GM23338 (cell line): ENCODE measurements at regions not wholly inside any gene's neighbourhood (a gene's known extent, or its start where the extent isn't known, plus 50 kb on each side); places are given as distances from the start of the nearest gene placed in this dataset.

Source experiments
- ATAC-seq: fragments of 200-7000 bp; cut with Tn5 transposase; 3 replicates; pipeline ENCODE4 v1.9.1; 2020
- DNase-seq: peaks from one replicate; pipeline ENCODE4 v3.0.0-alpha.2; 2015; ENCODE audit warnings: low spot score
- H2AFZ ChIP-seq: fragments of 200-600 bp; sonication (generic); 2 replicates; pipeline ENCODE4 v1.8.0; 2016; ENCODE audit warnings: antibody characterized with exemption, mild to moderate bottlenecking, moderate library complexity
- H3F3A ChIP-seq: fragments of 200-600 bp; sonication (generic); replicated peaks from 2 replicates; pipeline ENCODE4 v1.8.0; 2017; ENCODE audit warnings: antibody characterized with exemption, mixed run types, low read depth
- H3K27ac ChIP-seq: fragments of 200-600 bp; sonication (generic); 2 replicates; pipeline ENCODE4 v1.6.1; 2016; ENCODE audit warnings: low read depth
- H3K27me3 ChIP-seq: fragments of 200-600 bp; sonication (generic); 2 replicates; pipeline ENCODE4 v1.8.0; 2016; ENCODE audit warnings: mild to moderate bottlenecking, mixed run types, moderate library complexity; ENCODE audit not compliant: insufficient read depth
- H3K36me3 ChIP-seq: fragments of 200-600 bp; sonication (generic); 2 replicates; pipeline ENCODE4 v1.8.0; 2016; ENCODE audit warnings: mild to moderate bottlenecking; ENCODE audit not compliant: insufficient read depth
- H3K4me1 ChIP-seq: fragments of 200-600 bp; sonication (generic); 2 replicates; pipeline ENCODE4 v1.8.0; 2016; ENCODE audit warnings: mild to moderate bottlenecking, moderate library complexity; ENCODE audit not compliant: insufficient read depth
- H3K4me2 ChIP-seq: fragments of 200-600 bp; sonication (generic); 2 replicates; pipeline ENCODE4 v1.7.1; 2017; ENCODE audit warnings: mixed run types
- H3K4me3 ChIP-seq: fragments of 200-600 bp; sonication (generic); 2 replicates; pipeline ENCODE4 v1.6.1; 2016; ENCODE audit warnings: mixed run types
- H3K79me2 ChIP-seq: fragments of 200-600 bp; sonication (generic); replicated peaks from 2 replicates; pipeline ENCODE4 v1.8.0; 2017; ENCODE audit warnings: mild to moderate bottlenecking; ENCODE audit not compliant: insufficient read depth
- H3K9me2 ChIP-seq: fragments of 200-600 bp; sonication (generic); 2 replicates; pipeline ENCODE4 v1.8.0; 2017; ENCODE audit not compliant: insufficient read depth
- H4K20me1 ChIP-seq: fragments of 200-600 bp; sonication (generic); replicated peaks from 2 replicates; pipeline ENCODE4 v1.8.0; 2017; ENCODE audit warnings: mild to moderate bottlenecking; ENCODE audit not compliant: insufficient read depth
- H3K27ac Mint-ChIP-seq: 2 replicates; pipeline ENCODE4 v1.8.0; 2020; ENCODE audit warnings: inconsistent platforms, mild to moderate bottlenecking, moderate library complexity, mixed read lengths
- H3K27me3 Mint-ChIP-seq: 3 replicates; pipeline ENCODE4 v1.8.0; 2022; ENCODE audit warnings: low read depth, mild to moderate bottlenecking, moderate library complexity, mixed read lengths, inconsistent platforms; ENCODE audit not compliant: insufficient read depth, poor library complexity
- H3K36me3 Mint-ChIP-seq: 3 replicates; pipeline ENCODE4 v1.8.0; 2021; ENCODE audit warnings: low read depth, mild to moderate bottlenecking, inconsistent platforms, moderate library complexity, mixed read lengths
- H3K4me1 Mint-ChIP-seq: 3 replicates; pipeline ENCODE4 v1.8.0; 2020; ENCODE audit warnings: mild to moderate bottlenecking, inconsistent platforms, mixed read lengths
- H3K4me3 Mint-ChIP-seq: 3 replicates; pipeline ENCODE4 v1.8.0; 2021; ENCODE audit warnings: moderate library complexity, mild to moderate bottlenecking, inconsistent platforms, mixed read lengths
- H3K9me3 Mint-ChIP-seq: 3 replicates; pipeline ENCODE4 v1.8.0; 2020; ENCODE audit warnings: moderate library complexity, mild to moderate bottlenecking, inconsistent platforms, mixed read lengths
- CTCF ChIP-seq, 2 experiments: fragments of 200-600 bp in 1 of 2; sonication (generic) in 1 of 2; conservative IDR thresholded peaks; 2 replicates each; pipeline versions ENCODE4 v1.5.1 to v1.6.1; 2016 to 2017; ENCODE audit warnings: antibody characterized with exemption in 2 of 2, low read depth in 2 of 2, mild to moderate bottlenecking in 2 of 2, moderate library complexity in 1 of 2
- ETS1 ChIP-seq: IDR thresholded peaks from 2 replicates; pipeline ENCODE4 v1.6.1; 2016; ENCODE audit warnings: antibody characterized with exemption
- EZH2 ChIP-seq: fragments of 200-600 bp; sonication (generic); IDR thresholded peaks from one replicate; pipeline ENCODE4 v1.8.0; 2017; ENCODE audit warnings: antibody characterized with exemption, mild to moderate bottlenecking, low read depth; ENCODE audit not compliant: unreplicated experiment
- EZH2phosphoT487 ChIP-seq: fragments of 200-600 bp; sonication (generic); IDR thresholded peaks from one replicate; pipeline ENCODE4 v1.8.1; 2018; ENCODE audit warnings: antibody characterized with exemption; ENCODE audit not compliant: unreplicated experiment
- JUNB ChIP-seq: IDR thresholded peaks from one replicate; pipeline ENCODE4 v1.6.1; 2016; ENCODE audit warnings: antibody characterized with exemption; ENCODE audit not compliant: unreplicated experiment
- NANOG ChIP-seq: IDR thresholded peaks from 2 replicates; pipeline ENCODE4 v1.6.1; 2016; ENCODE audit warnings: antibody characterized with exemption, borderline replicate concordance
- POLR2AphosphoS5 ChIP-seq: IDR thresholded peaks from 2 replicates; pipeline ENCODE4 v1.6.1; 2016; ENCODE audit warnings: antibody characterized with exemption, low read depth
- STAT1 ChIP-seq: IDR thresholded peaks from one replicate; pipeline ENCODE4 v1.6.1; 2016; ENCODE audit warnings: antibody characterized with exemption; ENCODE audit not compliant: unreplicated experiment
- ZNF114 ChIP-seq: fragments of 250-450 bp; sonication (Bioruptor Pico); IDR thresholded peaks from 2 replicates; pipeline ENCODE4 v1.5.0; 2020; ENCODE audit warnings: mild to moderate bottlenecking, moderate library complexity

- Histone ChIP-seq H3K36me3 (no peaks in the 10 kb centered on the region), H3K4me2 (no peak overlapping the region), H3K4me1 (no peaks in the 10 kb centered on the region), H3F3A (no peaks in the 10 kb centered on the region), H3K79me2 (no peaks in the 10 kb centered on the region), H3K27ac (no peak overlapping the region), H3K27me3 (no peaks in the 10 kb centered on the region), H3K4me3 (no peak overlapping the region), H4K20me1 (no peaks in the 10 kb centered on the region), H3K9me2 (peaks cover 3% of the 10 kb centered on the region), H2AFZ (no peak overlapping the region)
- ATAC-seq (no peak), DNase-seq (no peak)
- Mint-ChIP-seq H3K4me1 (peaks cover 9% of the 10 kb centered on the region), H3K4me3 (no peak overlapping the region), H3K36me3 (no peaks in the 10 kb centered on the region), H3K27me3 (peaks cover 5% of the 10 kb centered on the region), H3K27ac (no peak overlapping the region), H3K9me3 (no peaks in the 10 kb centered on the region)
- TF ChIP-seq JUNB: no peak
- TF ChIP-seq ETS1: no peak
- TF ChIP-seq POLR2AphosphoS5: no peak
- TF ChIP-seq CTCF (conservative IDR thresholded peaks at IDR 0.05; ENCODE audit: low read depth in 2 of 2): no peak
- TF ChIP-seq NANOG: no peak
- no peak for TF ChIP-seq STAT1
- TF ChIP-seq EZH2phosphoT487: no peak
- TF ChIP-seq EZH2: no peak
- TF ChIP-seq ZNF114 (CRISPR knock-in tag): no peak
These were observed 371.4 kb upstream of the ATP5MC3 start for GRCh38 chr2:175552902-175553301.

- Histone ChIP-seq H3K36me3 (no peaks in the 10 kb centered on the region), H3K79me2 (no peaks in the 10 kb centered on the region), H4K20me1 (no peaks in the 10 kb centered on the region), H3K9me2 (no peaks in the 10 kb centered on the region), H3K27me3 (no peaks in the 10 kb centered on the region), H3F3A (no peaks in the 10 kb centered on the region), H3K27ac (no peak overlapping the region), H3K4me1 (no peaks in the 10 kb centered on the region), H3K4me2 (no peak overlapping the region), H3K4me3 (no peak overlapping the region), H2AFZ (no peak overlapping the region)
- ATAC-seq (no peak), DNase-seq (no peak)
- Mint-ChIP-seq H3K9me3 (peaks cover 13% of the 10 kb centered on the region; the same call in 2 of the 3 replicates), H3K27ac (no peak overlapping the region), H3K4me1 (no peaks in the 10 kb centered on the region; the same call in 2 of the 3 replicates), H3K4me3 (no peak overlapping the region), H3K27me3 (no peaks in the 10 kb centered on the region), H3K36me3 (no peaks in the 10 kb centered on the region; the same call in 2 of the 3 replicates)
- no peak for TF ChIP-seq EZH2phosphoT487
- no peak for TF ChIP-seq STAT1
- TF ChIP-seq ETS1: no peak
- TF ChIP-seq CTCF (conservative IDR thresholded peaks at IDR 0.05; ENCODE audit: low read depth in 2 of 2): no peak
- TF ChIP-seq EZH2: no peak
- TF ChIP-seq ZNF114 (CRISPR knock-in tag): no peak
These were observed 358.9 kb upstream of the ATP5MC3 start for GRCh38 chr2:175540421-175540820.
